HCT116 (cell line): ENCODE measurements at regions not wholly inside any gene's neighbourhood (a gene's known extent, or its start where the extent isn't known, plus 50 kb on each side); places are given as distances from the start of the nearest gene placed in this dataset.

ENCODE experiments used
- ATAC-seq: fragments of 200-7000 bp; cut with Tn5 transposase; 2 replicates; pipeline ENCODE4 v1.9.1; 2020; ENCODE audit warnings: mild to moderate bottlenecking, moderate library complexity
- BruUV-seq: library from RNA; stranded (reverse); fragments of 400-500 nt; replicated peaks from 2 replicates; lab custom pipeline; 2021; lab: Mats Ljungman, UMichigan
- CTCF ChIA-PET: fragments of 300-600 bp; sonication (Branson Sonifier 250); formaldehyde crosslinking; loops from one replicate; lab custom pipeline; 2021; ENCODE audit warnings: antibody characterized with exemption; lab: Charles Lee
- POLR2A ChIA-PET: fragments of 300-600, 350-600 bp; sonication (Branson Sonifier 250); formaldehyde crosslinking; loops from one replicate; lab custom pipeline; 2021; ENCODE audit warnings: antibody characterized with exemption; lab: Charles Lee
- RAD21 ChIA-PET, 2 experiments: fragments of 300-600 bp; sonication (Branson Sonifier 250); formaldehyde crosslinking; loops; one replicate each; lab custom pipeline; 2023; ENCODE audit warnings: low total read pairs in 2 of 2; ENCODE audit not compliant: uncharacterized antibody in 2 of 2, unreplicated experiment in 2 of 2, low non-redundant PET in 1 of 2; lab: Charles Lee
- DNase-seq: peaks from one replicate; pipeline ENCODE4 v3.0.0-alpha.2; 2010; ENCODE audit warnings: low read depth, low spot score
- H2AFZ ChIP-seq: fragments of 200-600 bp; shearing (Covaris generic), sonication (generic); 2 replicates; pipeline ENCODE4 v1.6.1; 2017; ENCODE audit warnings: low read depth, mixed run types, mixed read lengths, antibody characterized with exemption, low read length; ENCODE audit not compliant: poor library complexity, severe bottlenecking
- H3K27ac ChIP-seq: 2 replicates; pipeline ENCODE4 v1.5.1; 2012; ENCODE audit warnings: low read depth, low read length
- H3K27me3 ChIP-seq: fragments of 200-600 bp; sonication (generic); 2 replicates; pipeline ENCODE4 v1.6.1; 2016; ENCODE audit warnings: mixed run types, low read length, mixed read lengths; ENCODE audit not compliant: insufficient read depth
- H3K36me3 ChIP-seq, 2 experiments: fragments of 200-500 bp in 1 of 2; fragments of 200-600 bp in 1 of 2; sonication (Bioruptor generic) in 1 of 2; sonication (generic) in 1 of 2; 2 replicates each; pipeline versions ENCODE4 v1.5.1 to v1.6.1; 2014 to 2016; ENCODE audit warnings: low read length in 2 of 2, inconsistent platforms in 1 of 2, mixed read lengths in 1 of 2, mixed run types in 1 of 2; ENCODE audit not compliant: insufficient read depth in 2 of 2, control insufficient read depth in 1 of 2
- H3K4me1 ChIP-seq, 2 experiments: fragments of 200-600 bp in 1 of 2; sonication (generic) in 1 of 2; 2 replicates each; pipeline versions ENCODE4 v1.5.1 to v1.6.1; 2012 to 2017; ENCODE audit warnings: low read length in 2 of 2, inconsistent platforms in 1 of 2, mild to moderate bottlenecking in 1 of 2, mixed read lengths in 1 of 2, mixed run types in 1 of 2, moderate library complexity in 1 of 2; ENCODE audit not compliant: insufficient read depth in 2 of 2, control insufficient read depth in 1 of 2
- H3K4me2 ChIP-seq: fragments of 200-600 bp; sonication (generic); 2 replicates; pipeline ENCODE4 v1.6.1; 2017; ENCODE audit warnings: mixed run types, low read length, mixed read lengths
- H3K4me3 ChIP-seq, 2 experiments: fragments of 200-600 bp in 1 of 2; sonication (generic) in 1 of 2; replicated peaks in 1 of 2; 2 replicates each; pipeline ENCODE4 v1.5.1; 2011 to 2016; ENCODE audit warnings: low read length in 2 of 2, control low read depth in 1 of 2, low read depth in 1 of 2, mild to moderate bottlenecking in 1 of 2, mixed read lengths in 1 of 2, mixed run types in 1 of 2
- H3K79me2 ChIP-seq: fragments of 200-600 bp; sonication (generic); 2 replicates; pipeline ENCODE4 v1.6.1; 2017; ENCODE audit warnings: mild to moderate bottlenecking, mixed run types, low read length, moderate library complexity, mixed read lengths; ENCODE audit not compliant: insufficient read depth
- H3K9ac ChIP-seq: fragments of 200-600 bp; sonication (generic); 2 replicates; pipeline ENCODE4 v1.6.1; 2016; ENCODE audit warnings: low read length, mixed read lengths
- H3K9me2 ChIP-seq: fragments of 200-600 bp; sonication (generic), shearing (Covaris generic); 2 replicates; pipeline ENCODE4 v1.6.1; 2017; ENCODE audit warnings: mixed run types, mild to moderate bottlenecking, moderate library complexity; ENCODE audit not compliant: insufficient read depth
- H3K9me3 ChIP-seq, 2 experiments: fragments of 200-500 bp in 1 of 2; fragments of 200-600 bp in 1 of 2; sonication (Bioruptor generic) in 1 of 2; sonication (generic) in 1 of 2; 2 replicates each; pipeline ENCODE4 v1.6.1; 2014 to 2017; ENCODE audit warnings: low read length in 2 of 2, mixed read lengths in 2 of 2, inconsistent platforms in 1 of 2, low read depth in 1 of 2, mild to moderate bottlenecking in 1 of 2, mixed run types in 1 of 2, moderate library complexity in 1 of 2; ENCODE audit not compliant: control insufficient read depth in 1 of 2, insufficient read depth in 1 of 2
- H4K20me1 ChIP-seq: fragments of 200-600 bp; sonication (generic), shearing (Covaris generic); 2 replicates; pipeline ENCODE4 v1.6.1; 2017; ENCODE audit warnings: mixed run types, mild to moderate bottlenecking, moderate library complexity; ENCODE audit not compliant: insufficient read depth
- CBX3 ChIP-seq: IDR thresholded peaks from 2 replicates; pipeline ENCODE4 v1.6.1; 2012; ENCODE audit warnings: low read depth
- ELF1 ChIP-seq: IDR thresholded peaks from 2 replicates; pipeline ENCODE4 v1.6.1; 2012; ENCODE audit warnings: low read depth, borderline replicate concordance
- EZH2phosphoT487 ChIP-seq: fragments of 200-600 bp; IDR thresholded peaks from 2 replicates; pipeline ENCODE4 v1.6.1; 2018; ENCODE audit warnings: antibody characterized with exemption, borderline replicate concordance
- FOSL1 ChIP-seq: IDR thresholded peaks from 2 replicates; pipeline ENCODE4 v1.6.1; 2012; ENCODE audit warnings: low read depth
- JUND ChIP-seq: IDR thresholded peaks from 2 replicates; pipeline ENCODE4 v1.6.1; 2012
- POLR2AphosphoS5 ChIP-seq: IDR thresholded peaks from 2 replicates; pipeline ENCODE4 v1.6.1; 2011; ENCODE audit warnings: mild to moderate bottlenecking, low read depth, low read length, moderate library complexity
- RAD21 ChIP-seq: IDR thresholded peaks from 2 replicates; pipeline ENCODE4 v1.6.1; 2012; ENCODE audit warnings: low read depth, mild to moderate bottlenecking
- SIN3A ChIP-seq: IDR thresholded peaks from 2 replicates; pipeline ENCODE4 v1.6.1; 2012; ENCODE audit warnings: low read depth
- SP1 ChIP-seq: IDR thresholded peaks from 2 replicates; pipeline ENCODE4 v1.6.1; 2012; ENCODE audit warnings: low read depth
- TCF7L2 ChIP-seq: IDR thresholded peaks from 2 replicates; pipeline ENCODE4 v1.7.0; 2011; ENCODE audit warnings: borderline replicate concordance, inconsistent platforms; ENCODE audit not compliant: insufficient read depth, insufficient read length; ENCODE audit errors: extremely low read depth
- ZFX ChIP-seq: fragments of 450-650 bp; IDR thresholded peaks from 2 replicates; pipeline ENCODE4 v1.6.1; 2017
- ZNF274 ChIP-seq: fragments of 200-500 bp; sonication (Bioruptor generic); IDR thresholded peaks from 2 replicates; pipeline ENCODE4 v1.6.1; 2014; ENCODE audit warnings: mild to moderate bottlenecking, low read depth, low read length, inconsistent platforms
- intact Hi-C: fragments of 100-400 bp; cut with micrococcal nuclease; formaldehyde crosslinking; loops from 2 replicates; pipeline ENCODE4 v1.10.0; 2022
- TF ChIP-seq, protein P1 (sequence below): IDR thresholded peaks from 2 replicates; pipeline ENCODE4 v1.6.1; 2011; ENCODE audit warnings: mild to moderate bottlenecking, low read length, moderate library complexity; ENCODE audit not compliant: insufficient replicate concordance; ENCODE audit errors: extremely low read depth
- TF ChIP-seq, protein P2 (sequence below): IDR thresholded peaks from 2 replicates; pipeline ENCODE4 v1.6.1; 2012; ENCODE audit warnings: low read depth

DNA sequence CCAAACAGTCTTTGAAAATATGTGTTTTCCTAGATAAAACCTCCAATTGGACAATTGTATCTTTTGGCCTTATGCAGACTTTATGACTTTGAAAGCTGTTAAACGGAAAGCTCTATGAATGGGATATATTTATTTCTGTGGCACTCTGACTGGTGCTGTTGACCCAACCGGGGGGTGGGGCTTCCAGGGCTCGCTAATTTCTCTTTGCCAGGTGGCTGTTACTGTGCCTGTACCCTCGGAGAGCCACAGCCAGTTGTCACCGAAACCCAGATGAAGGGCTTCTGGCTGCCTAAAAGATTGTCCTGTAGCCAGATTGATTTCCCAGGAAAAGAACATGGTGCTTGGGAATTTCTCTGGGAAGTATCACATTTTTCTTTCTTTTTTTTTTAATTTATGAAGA, 132.7 kb upstream of the NAV2 start (continued):
- no peak for TF ChIP-seq EZH2phosphoT487
- TF ChIP-seq, protein P1, sequence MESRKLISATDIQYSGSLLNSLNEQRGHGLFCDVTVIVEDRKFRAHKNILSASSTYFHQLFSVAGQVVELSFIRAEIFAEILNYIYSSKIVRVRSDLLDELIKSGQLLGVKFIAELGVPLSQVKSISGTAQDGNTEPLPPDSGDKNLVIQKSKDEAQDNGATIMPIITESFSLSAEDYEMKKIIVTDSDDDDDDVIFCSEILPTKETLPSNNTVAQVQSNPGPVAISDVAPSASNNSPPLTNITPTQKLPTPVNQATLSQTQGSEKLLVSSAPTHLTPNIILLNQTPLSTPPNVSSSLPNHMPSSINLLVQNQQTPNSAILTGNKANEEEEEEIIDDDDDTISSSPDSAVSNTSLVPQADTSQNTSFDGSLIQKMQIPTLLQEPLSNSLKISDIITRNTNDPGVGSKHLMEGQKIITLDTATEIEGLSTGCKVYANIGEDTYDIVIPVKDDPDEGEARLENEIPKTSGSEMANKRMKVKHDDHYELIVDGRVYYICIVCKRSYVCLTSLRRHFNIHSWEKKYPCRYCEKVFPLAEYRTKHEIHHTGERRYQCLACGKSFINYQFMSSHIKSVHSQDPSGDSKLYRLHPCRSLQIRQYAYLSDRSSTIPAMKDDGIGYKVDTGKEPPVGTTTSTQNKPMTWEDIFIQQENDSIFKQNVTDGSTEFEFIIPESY: no peak
- no peak for TF ChIP-seq SIN3A
- TF ChIP-seq FOSL1: no peak
- no peak for TF ChIP-seq POLR2AphosphoS5
- no peak for TF ChIP-seq SP1
- TF ChIP-seq ZFX: no peak
- TF ChIP-seq ELF1: no peak

DNA sequence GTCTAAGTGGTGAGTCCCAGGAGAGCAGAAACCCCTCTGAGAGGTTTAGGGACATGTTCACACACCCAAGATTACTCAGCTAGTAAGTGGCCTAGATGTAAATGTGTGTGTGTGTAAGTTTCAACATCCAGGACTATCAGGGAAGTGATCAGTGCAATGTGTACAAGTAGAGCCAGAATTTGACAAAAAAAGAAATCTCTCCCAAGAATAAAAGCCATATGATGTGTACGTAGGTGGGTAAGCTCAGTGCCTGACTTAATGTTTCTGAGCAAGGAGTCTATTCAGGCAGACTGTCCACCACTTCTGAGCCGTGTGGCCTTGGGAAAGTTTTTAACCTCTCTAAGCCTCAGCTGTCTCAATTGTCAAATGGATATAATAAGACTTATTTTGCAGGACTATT, 133.8 kb upstream of the NAV2 start:
- H3K36me3 ChIP-seq: no peaks in the 10 kb centered on the region
- DNase-seq: no peak
- no TSS peak for BruUV-seq
- no peak overlapping the region for H3K9ac ChIP-seq
- H3K4me1 ChIP-seq: no peaks in the 10 kb centered on the region
- H3K79me2 ChIP-seq: no peaks in the 10 kb centered on the region
- no peaks in the 10 kb centered on the region for H3K9me2 ChIP-seq
- H3K27me3 ChIP-seq: no peaks in the 10 kb centered on the region
- H2AFZ ChIP-seq: no peak overlapping the region
- H3K4me2 ChIP-seq: no peak overlapping the region
- no peaks in the 10 kb centered on the region for H4K20me1 ChIP-seq
- ATAC-seq: no peak
- H3K9me3 ChIP-seq: no peaks in the 10 kb centered on the region
- no peak for TF ChIP-seq CBX3
- no peak for TF ChIP-seq SP1
- TF ChIP-seq JUND: no peak
- TF ChIP-seq RAD21: no peak
- TF ChIP-seq ZFX: no peak
- no peak for TF ChIP-seq EZH2phosphoT487
- no peak for TF ChIP-seq ZNF274
- TF ChIP-seq TCF7L2: no peak
- TF ChIP-seq, protein P2, sequence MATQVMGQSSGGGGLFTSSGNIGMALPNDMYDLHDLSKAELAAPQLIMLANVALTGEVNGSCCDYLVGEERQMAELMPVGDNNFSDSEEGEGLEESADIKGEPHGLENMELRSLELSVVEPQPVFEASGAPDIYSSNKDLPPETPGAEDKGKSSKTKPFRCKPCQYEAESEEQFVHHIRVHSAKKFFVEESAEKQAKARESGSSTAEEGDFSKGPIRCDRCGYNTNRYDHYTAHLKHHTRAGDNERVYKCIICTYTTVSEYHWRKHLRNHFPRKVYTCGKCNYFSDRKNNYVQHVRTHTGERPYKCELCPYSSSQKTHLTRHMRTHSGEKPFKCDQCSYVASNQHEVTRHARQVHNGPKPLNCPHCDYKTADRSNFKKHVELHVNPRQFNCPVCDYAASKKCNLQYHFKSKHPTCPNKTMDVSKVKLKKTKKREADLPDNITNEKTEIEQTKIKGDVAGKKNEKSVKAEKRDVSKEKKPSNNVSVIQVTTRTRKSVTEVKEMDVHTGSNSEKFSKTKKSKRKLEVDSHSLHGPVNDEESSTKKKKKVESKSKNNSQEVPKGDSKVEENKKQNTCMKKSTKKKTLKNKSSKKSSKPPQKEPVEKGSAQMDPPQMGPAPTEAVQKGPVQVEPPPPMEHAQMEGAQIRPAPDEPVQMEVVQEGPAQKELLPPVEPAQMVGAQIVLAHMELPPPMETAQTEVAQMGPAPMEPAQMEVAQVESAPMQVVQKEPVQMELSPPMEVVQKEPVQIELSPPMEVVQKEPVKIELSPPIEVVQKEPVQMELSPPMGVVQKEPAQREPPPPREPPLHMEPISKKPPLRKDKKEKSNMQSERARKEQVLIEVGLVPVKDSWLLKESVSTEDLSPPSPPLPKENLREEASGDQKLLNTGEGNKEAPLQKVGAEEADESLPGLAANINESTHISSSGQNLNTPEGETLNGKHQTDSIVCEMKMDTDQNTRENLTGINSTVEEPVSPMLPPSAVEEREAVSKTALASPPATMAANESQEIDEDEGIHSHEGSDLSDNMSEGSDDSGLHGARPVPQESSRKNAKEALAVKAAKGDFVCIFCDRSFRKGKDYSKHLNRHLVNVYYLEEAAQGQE: no peak
- intact Hi-C loops: no loop called here
- no peak overlapping the region for H3K4me3 ChIP-seq
- no peak overlapping the region for H3K27ac ChIP-seq
- ChIA-PET RAD21 (no interaction called here), POLR2A (no interaction called here), CTCF (no interaction called here)
